GM12878 (cell line): ENCODE measurements at regions not wholly inside any gene's neighbourhood (a gene's known extent, or its start where the extent isn't known, plus 50 kb on each side); places are given as distances from the start of the nearest gene placed in this dataset.
"Not testable (repeated sequence)": the region's sequence is repeated elsewhere in the genome, so short reads cannot be mapped to it uniquely, and the experiment has no call there.

ENCODE experiments used
- ATAC-seq: fragments of 200-7000 bp; cut with Tn5 transposase; 3 replicates; pipeline ENCODE4 v1.9.1; 2020; ENCODE audit warnings: mild to moderate bottlenecking, moderate library complexity
- BruUV-seq: library from RNA; stranded (reverse); fragments of 400-500 nt; replicated peaks from 2 replicates; lab custom pipeline; 2021; lab: Mats Ljungman, UMichigan
- CTCF ChIA-PET: fragments of 300-600 bp; sonication (Branson Sonifier 250); formaldehyde crosslinking; extraction: SDS; loops from one replicate; lab custom pipeline; 2021; ENCODE audit warnings: inconsistent platforms; lab: Yijun Ruan, JAX
- POLR2A ChIA-PET: fragments of 350-600 bp; formaldehyde crosslinking; extraction: SDS; loops from one replicate; lab custom pipeline; 2021; ENCODE audit warnings: inconsistent platforms; lab: Charles Lee
- RAD21 ChIA-PET: fragments of 300-600 bp; sonication (Branson Sonifier 250); formaldehyde crosslinking; loops from one replicate; lab custom pipeline; 2023; ENCODE audit warnings: antibody characterized with exemption; ENCODE audit not compliant: unreplicated experiment; lab: Charles Lee
- SMC1A ChIA-PET: fragments of 300-600 bp; sonication (Branson Sonifier 250); formaldehyde crosslinking; loops from one replicate; lab custom pipeline; 2023; ENCODE audit not compliant: unreplicated experiment, uncharacterized antibody; lab: Charles Lee
- DNase-seq: peaks from one replicate; pipeline ENCODE4 v3.0.0-alpha.2; 2011; ENCODE audit warnings: low read depth, low spot score
- FAIRE-seq: peaks from 3 replicates; lab custom pipeline; 2011; peaks lifted over from hg19 to GRCh38; lab: Jason Lieb, UNC
- H2AFZ ChIP-seq: 2 replicates; pipeline ENCODE4 v1.6.0; 2011; ENCODE audit warnings: low read depth, low read length, control low read depth; ENCODE audit not compliant: control insufficient read depth
- H3K27ac ChIP-seq: 2 replicates; pipeline ENCODE4 v1.5.1; 2011; ENCODE audit warnings: control low read depth; ENCODE audit not compliant: control insufficient read depth, insufficient read depth
- H3K27me3 ChIP-seq, 2 experiments: replicated peaks in 1 of 2; 2 replicates each; pipeline versions ENCODE4 v1.6.0 to v1.6.1; 2011; ENCODE audit warnings: low read length in 1 of 2; ENCODE audit not compliant: control insufficient read depth in 2 of 2, insufficient read depth in 2 of 2
- H3K36me3 ChIP-seq, 2 experiments: 2 replicates each; pipeline ENCODE4 v1.5.1; 2011; ENCODE audit warnings: low read length in 1 of 2; ENCODE audit not compliant: control insufficient read depth in 2 of 2, insufficient read depth in 2 of 2
- H3K4me1 ChIP-seq: 2 replicates; pipeline ENCODE4 v1.6.1; 2011; ENCODE audit warnings: mild to moderate bottlenecking, low read length, moderate library complexity, mixed read lengths; ENCODE audit not compliant: control insufficient read depth, insufficient read depth
- H3K4me2 ChIP-seq: 2 replicates; pipeline ENCODE4 v1.6.0; 2011; ENCODE audit warnings: control low read depth; ENCODE audit not compliant: control insufficient read depth, insufficient read depth
- H3K4me3 ChIP-seq: fragments of 200-600 bp; sonication (generic); 2 replicates; pipeline ENCODE4 v1.5.1; 2016
- H3K79me2 ChIP-seq: 2 replicates; pipeline ENCODE4 v1.6.0; 2011; ENCODE audit warnings: low read length; ENCODE audit not compliant: control insufficient read depth, insufficient read depth
- H3K9ac ChIP-seq: 2 replicates; pipeline ENCODE4 v1.8.0; 2011; ENCODE audit warnings: low read length, control low read depth, mixed read lengths; ENCODE audit not compliant: control insufficient read depth, insufficient read depth
- H3K9me3 ChIP-seq: replicated peaks from 3 replicates; pipeline ENCODE4 v1.5.1; 2011; ENCODE audit warnings: mild to moderate bottlenecking, low read length; ENCODE audit not compliant: control insufficient read depth, insufficient read depth
- H4K20me1 ChIP-seq: 2 replicates; pipeline ENCODE4 v1.6.0; 2011; ENCODE audit not compliant: control insufficient read depth, insufficient read depth
- MTA2 ChIP-seq: fragments of 450-650 bp; IDR thresholded peaks from 2 replicates; pipeline ENCODE4 v1.6.1; 2016; ENCODE audit warnings: low read depth, mild to moderate bottlenecking, moderate library complexity
- WGBS: methylation state at CpG from one replicate; pipeline ENCODE4 v1.1.6; 2016; ENCODE audit warnings: low lambda C conversion rate; ENCODE audit not compliant: insufficient replicate concordance, insufficient coverage; ENCODE audit errors: missing lambda C conversion rate; 5-methylcytosine and 5-hydroxymethylcytosine counted together
- in situ Hi-C: fragments of 300-500 bp; cut with MboI; formaldehyde crosslinking; loops from 9 replicates; pipeline ENCODE4 v1.14.3; 2018; ENCODE audit warnings: mixed read lengths
- intact Hi-C: fragments of 100-400 bp; cut with micrococcal nuclease; formaldehyde crosslinking; loops from one replicate; pipeline ENCODE4 v1.14.2; 2022; ENCODE audit not compliant: unreplicated experiment

GRCh38 chr1:182226618-182227017, 165.0 kb downstream of the GLUL start:
- Histone ChIP-seq H3K4me2 (no peak overlapping the region), H2AFZ (no peak overlapping the region), H3K9ac (no peak overlapping the region), H3K4me1 (no peaks in the 10 kb centered on the region), H3K4me3 (no peak overlapping the region), H3K9me3 (no peaks in the 10 kb centered on the region), H3K79me2 (no peaks in the 10 kb centered on the region), H3K27ac (no peak overlapping the region), H4K20me1 (no peaks in the 10 kb centered on the region), H3K36me3 (no peaks in the 10 kb centered on the region), H3K27me3 (no peaks in the 10 kb centered on the region)
- WGBS, result 31% methylated on average over 2 of the region's 2 CpGs
- in situ Hi-C loops (no loop called here), intact Hi-C loops (no loop called here)
- no peak for ATAC-seq
- ChIA-PET RAD21 (no interaction called here), POLR2A (no interaction called here), CTCF (no interaction called here), SMC1A (interaction anchor here (1.4 kb wide), 2 partner anchors 11 to 83 kb away, joined by 3 read pairs; no protein-coding TSS in a partner anchor)
- DNase-seq, result no peak
- no peak for TF ChIP-seq MTA2
- no peak for FAIRE-seq
- BruUV-seq, result no TSS peak

GRCh38 chr1:182225755-182226154, 164.2 kb upstream of the ZNF648 start:
- intact Hi-C loops, DNase-seq, H3K79me2 ChIP-seq, H3K27me3 ChIP-seq, H3K9me3 ChIP-seq, H2AFZ ChIP-seq, H3K36me3 ChIP-seq, H3K27ac ChIP-seq, H4K20me1 ChIP-seq, CTCF ChIA-PET, H3K9ac ChIP-seq, BruUV-seq, FAIRE-seq, in situ Hi-C loops, H3K4me1 ChIP-seq, H3K4me3 ChIP-seq, ATAC-seq, POLR2A ChIA-PET, H3K4me2 ChIP-seq: not testable (repeated sequence)
- 56% methylated on average over 3 of the region's 3 CpGs for WGBS
- RAD21 ChIA-PET, result interaction anchor here (0.6 kb wide), 1 partner anchor 95 kb away, joined by 3 read pairs; no protein-coding TSS in a partner anchor
- SMC1A ChIA-PET, result interaction anchor here (1.4 kb wide), 1 partner anchor 82 kb away, joined by 3 read pairs; no protein-coding TSS in a partner anchor

- 0% methylated on average over 2 of the region's 2 CpGs for WGBS
- H2AFZ ChIP-seq, in situ Hi-C loops, SMC1A ChIA-PET, H3K4me3 ChIP-seq, POLR2A ChIA-PET, H4K20me1 ChIP-seq, H3K27ac ChIP-seq, H3K4me2 ChIP-seq, H3K36me3 ChIP-seq, FAIRE-seq, H3K9me3 ChIP-seq, DNase-seq, RAD21 ChIA-PET, BruUV-seq, H3K4me1 ChIP-seq, CTCF ChIA-PET, H3K9ac ChIP-seq, H3K79me2 ChIP-seq, ATAC-seq, intact Hi-C loops, H3K27me3 ChIP-seq: not testable (repeated sequence)
These were observed 160.5 kb upstream of the ZNF648 start for GRCh38 chr1:182221990-182222389.

GRCh38 chr1:182221367-182221766, 159.9 kb upstream of the ZNF648 start:
- H3K36me3 ChIP-seq, H3K9ac ChIP-seq, in situ Hi-C loops, H2AFZ ChIP-seq, H3K27me3 ChIP-seq, H3K4me1 ChIP-seq, POLR2A ChIA-PET, DNase-seq, CTCF ChIA-PET, intact Hi-C loops, H3K4me3 ChIP-seq, H3K4me2 ChIP-seq, H3K79me2 ChIP-seq, FAIRE-seq, SMC1A ChIA-PET, RAD21 ChIA-PET, BruUV-seq, H4K20me1 ChIP-seq, ATAC-seq, H3K9me3 ChIP-seq, H3K27ac ChIP-seq: not testable (repeated sequence)
- 0% methylated on average over 1 of the region's 1 CpG for WGBS
